ENCODE measurements at regions not wholly inside any gene's neighbourhood (a gene's known extent, or its start where the extent isn't known, plus 50 kb on each side); places are given as distances from the start of the nearest gene placed in this dataset.

GRCh38 chr3:117005274-117005673 is 295.7 kb downstream of the TUSC7 start:
- no peak overlapping the region for H3K4me3 ChIP-seq (ENCODE audit: low read depth, low read length)
- no peak for DNase-seq (ENCODE audit: low read depth)
- no peak for TF ChIP-seq CTCF (IDR thresholded peaks at IDR 0.05; ENCODE audit: low read depth, low read length, missing control alignments)

- no peak for DNase-seq (ENCODE audit: low read depth)
- no peak for TF ChIP-seq CTCF (IDR thresholded peaks at IDR 0.05; ENCODE audit: low read depth, low read length, missing control alignments)
- H3K4me3 ChIP-seq (ENCODE audit: low read depth, low read length), result no peak overlapping the region
Measured at GRCh38 chr3:117005911-117006522, 296.4 kb downstream of the TUSC7 start.

DNA sequence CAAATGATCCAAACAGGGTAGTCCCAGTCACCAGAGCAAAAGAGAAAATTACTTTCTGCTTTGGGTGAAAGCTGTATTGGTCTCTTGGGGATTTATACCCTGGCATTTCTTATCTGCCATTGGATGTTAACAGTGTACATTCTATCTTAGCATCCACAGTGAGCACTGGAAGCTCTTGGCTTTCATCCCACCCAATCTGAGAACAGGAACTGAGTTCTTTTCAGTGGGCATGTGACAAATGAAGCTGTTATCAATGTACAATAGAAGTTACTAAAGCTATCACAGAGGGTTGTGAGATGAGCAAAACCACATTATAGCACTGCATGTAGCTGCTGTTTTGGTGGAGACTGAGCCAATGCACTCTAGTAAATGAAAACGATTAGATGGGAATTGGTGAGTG is 300.7 kb downstream of the TUSC7 start:
- TF ChIP-seq CTCF (IDR thresholded peaks at IDR 0.05; ENCODE audit: low read depth, low read length, missing control alignments), result no peak
- no peak for DNase-seq (ENCODE audit: low read depth)
- no peak overlapping the region for H3K4me3 ChIP-seq (ENCODE audit: low read depth, low read length)

- no peak for DNase-seq (ENCODE audit: low read depth)
Measured at GRCh38 chr3:117011687-117012250, 302.2 kb downstream of the TUSC7 start.

DNA sequence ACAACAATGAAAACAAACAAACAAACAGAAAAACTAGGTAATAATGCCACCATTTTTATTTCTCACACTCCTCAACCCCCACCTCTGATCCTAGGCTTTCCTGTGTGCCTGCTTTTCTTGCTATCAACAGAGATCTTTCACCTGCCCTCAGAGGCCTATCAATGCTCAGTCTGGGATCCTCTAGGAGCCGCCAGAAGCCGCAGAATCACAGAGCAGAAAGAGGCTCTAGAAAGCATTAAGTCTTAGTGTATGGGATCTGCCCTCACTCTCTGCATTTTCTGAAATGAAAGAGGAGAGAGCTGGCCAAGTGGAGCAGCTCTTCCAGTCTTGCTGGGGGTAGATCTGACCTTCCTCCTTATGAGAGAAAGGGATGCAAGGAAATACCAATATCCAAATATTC is 306.8 kb downstream of the TUSC7 start:
- DNase-seq (ENCODE audit: low read depth), result no peak
- no peak for TF ChIP-seq CTCF (IDR thresholded peaks at IDR 0.05; ENCODE audit: low read depth, low read length, missing control alignments)

More at GRCh38 chr3:117011687-117012250, 302.2 kb downstream of the TUSC7 start:
- TF ChIP-seq CTCF (IDR thresholded peaks at IDR 0.05; ENCODE audit: low read depth, low read length, missing control alignments), result no peak
- H3K4me3 ChIP-seq (ENCODE audit: low read depth, low read length), result no peak overlapping the region

GRCh38 chr3:117017135-117017894 is 307.7 kb downstream of the TUSC7 start:
- no peak overlapping the region for H3K4me3 ChIP-seq (ENCODE audit: low read depth, low read length)
- TF ChIP-seq CTCF (IDR thresholded peaks at IDR 0.05; ENCODE audit: low read depth, low read length, missing control alignments), result no peak
- no peak for DNase-seq (ENCODE audit: low read depth)

More for the DNA sequence above, 306.8 kb downstream of the TUSC7 start:
- no peak overlapping the region for H3K4me3 ChIP-seq (ENCODE audit: low read depth, low read length)

Data from GM12864 (cell line).